Loucy (cell line): ENCODE measurements at regions not wholly inside any gene's neighbourhood (a gene's known extent, or its start where the extent isn't known, plus 50 kb on each side); places are given as distances from the start of the nearest gene placed in this dataset.

Experiments
- H2AFZ ChIP-seq: fragments of 200-600 bp; sonication (generic); 2 replicates; pipeline ENCODE4 v1.6.0; 2016; ENCODE audit warnings: antibody characterized with exemption, mild to moderate bottlenecking, low read length, moderate library complexity
- H3F3A ChIP-seq: fragments of 200-600 bp; 2 replicates; pipeline ENCODE4 v1.6.0; 2016; ENCODE audit warnings: antibody characterized with exemption, low read depth, mild to moderate bottlenecking
- H3K27me3 ChIP-seq: fragments of 200-600 bp; sonication (generic); 2 replicates; pipeline ENCODE4 v1.6.1; 2014; ENCODE audit warnings: low read length, mild to moderate bottlenecking; ENCODE audit not compliant: insufficient read depth, poor library complexity, severe bottlenecking
- H3K36me3 ChIP-seq: fragments of 200-600 bp; sonication (generic); 2 replicates; pipeline ENCODE4 v1.6.1; 2016; ENCODE audit warnings: low read length; ENCODE audit not compliant: insufficient read depth
- H3K4me1 ChIP-seq: fragments of 200-600 bp; sonication (generic); 2 replicates; pipeline ENCODE4 v1.5.1; 2014; ENCODE audit warnings: low read length, mild to moderate bottlenecking; ENCODE audit not compliant: insufficient read depth, poor library complexity, severe bottlenecking
- H3K4me2 ChIP-seq: fragments of 200-600 bp; sonication (generic); 2 replicates; pipeline ENCODE4 v1.6.0; 2014; ENCODE audit warnings: antibody characterized with exemption, low read length, low read depth, mild to moderate bottlenecking; ENCODE audit not compliant: poor library complexity, severe bottlenecking
- H3K4me3 ChIP-seq: fragments of 200-600 bp; sonication (generic); 2 replicates; pipeline ENCODE4 v1.5.1; 2014; ENCODE audit warnings: low read length, mild to moderate bottlenecking, mixed read lengths; ENCODE audit not compliant: poor library complexity, severe bottlenecking
- H3K79me2 ChIP-seq: fragments of 200-600 bp; sonication (generic); 2 replicates; pipeline ENCODE4 v1.6.1; 2014; ENCODE audit warnings: low read length; ENCODE audit not compliant: insufficient read depth
- H3K9ac ChIP-seq: fragments of 200-600 bp; sonication (generic); 2 replicates; pipeline ENCODE4 v1.6.0; 2014; ENCODE audit warnings: mild to moderate bottlenecking, low read depth, low read length, moderate library complexity; ENCODE audit not compliant: poor library complexity, severe bottlenecking
- H3K9me2 ChIP-seq: fragments of 200-600 bp; sonication (generic); replicated peaks from 2 replicates; pipeline ENCODE4 v1.6.1; 2016; ENCODE audit warnings: low read depth, low read length, mixed read lengths
- H3K9me3 ChIP-seq: fragments of 200-600 bp; sonication (generic); 2 replicates; pipeline ENCODE4 v1.6.1; 2014; ENCODE audit warnings: mild to moderate bottlenecking, antibody characterized with exemption, low read length, low read depth; ENCODE audit not compliant: insufficient read depth
- H4K20me1 ChIP-seq: fragments of 200-600 bp; sonication (generic); 2 replicates; pipeline ENCODE4 v1.6.0; 2014; ENCODE audit warnings: antibody characterized with exemption, low read length, mild to moderate bottlenecking; ENCODE audit not compliant: insufficient read depth, poor library complexity, severe bottlenecking
- CTCF ChIP-seq: fragments of 200-600 bp; sonication (generic); conservative IDR thresholded peaks from 2 replicates; pipeline ENCODE4 v1.5.1; 2014; ENCODE audit warnings: mild to moderate bottlenecking, antibody characterized with exemption, low read length
- EZH2phosphoT487 ChIP-seq: fragments of 200-600 bp; IDR thresholded peaks from 2 replicates; pipeline ENCODE4 v1.6.1; 2018; ENCODE audit warnings: antibody characterized with exemption, mild to moderate bottlenecking, moderate library complexity, borderline replicate concordance

- Histone ChIP-seq H3F3A (no peaks in the 10 kb centered on the region), H3K4me1 (no peaks in the 10 kb centered on the region), H3K9me2 (no peaks in the 10 kb centered on the region), H3K9ac (no peak overlapping the region), H3K9me3 (no peaks in the 10 kb centered on the region), H3K27me3 (no peaks in the 10 kb centered on the region), H4K20me1 (no peaks in the 10 kb centered on the region), H3K79me2 (no peaks in the 10 kb centered on the region), H2AFZ (no peak overlapping the region), H3K36me3 (no peaks in the 10 kb centered on the region), H3K4me2 (no peak overlapping the region), H3K4me3 (no peak overlapping the region)
- no peak for TF ChIP-seq CTCF
- TF ChIP-seq EZH2phosphoT487 = no peak
Measured at GRCh38 chr19:5237939-5238480, 102.6 kb downstream of the PTPRS start.

- H3K36me3 ChIP-seq = no peaks in the 10 kb centered on the region
- no peaks in the 10 kb centered on the region for H4K20me1 ChIP-seq
- H3K9ac ChIP-seq = no peak overlapping the region
- no peaks in the 10 kb centered on the region for H3K27me3 ChIP-seq
- no peaks in the 10 kb centered on the region for H3F3A ChIP-seq
- H2AFZ ChIP-seq = no peak overlapping the region
- no peaks in the 10 kb centered on the region for H3K9me3 ChIP-seq
- H3K79me2 ChIP-seq = no peaks in the 10 kb centered on the region
- no peaks in the 10 kb centered on the region for H3K4me1 ChIP-seq
- H3K4me2 ChIP-seq = no peak overlapping the region
- H3K9me2 ChIP-seq = no peaks in the 10 kb centered on the region
- H3K4me3 ChIP-seq = no peak overlapping the region
- TF ChIP-seq CTCF = no peak
- no peak for TF ChIP-seq EZH2phosphoT487
Measured at GRCh38 chr19:5237190-5237780, 103.3 kb downstream of the PTPRS start.

- Histone ChIP-seq H3K36me3 (no peaks in the 10 kb centered on the region), H3K4me2 (no peak overlapping the region), H3K9ac (no peak overlapping the region), H4K20me1 (no peaks in the 10 kb centered on the region), H3K9me3 (no peaks in the 10 kb centered on the region), H3K79me2 (no peaks in the 10 kb centered on the region), H3K27me3 (no peaks in the 10 kb centered on the region), H3F3A (no peaks in the 10 kb centered on the region), H3K4me1 (no peaks in the 10 kb centered on the region), H2AFZ (no peak overlapping the region), H3K4me3 (no peak overlapping the region), H3K9me2 (no peaks in the 10 kb centered on the region)
- TF ChIP-seq CTCF (no peak), EZH2phosphoT487 (no peak)
Measured at GRCh38 chr19:5235458-5236219, 105.0 kb downstream of the PTPRS start.
